Adrenal gland (tissue), 5 donors: ENCODE measurements at regions not wholly inside any gene's neighbourhood (a gene's known extent, or its start where the extent isn't known, plus 50 kb on each side); places are given as distances from the start of the nearest gene placed in this dataset.

Source experiments
- POLR2A ChIP-seq, 2 donors: fragments of 450-650 bp; IDR thresholded peaks; one replicate each; pipeline ENCODE4 v1.6.1; 2017; ENCODE audit warnings: antibody characterized with exemption in 2 of 2, mild to moderate bottlenecking in 2 of 2, moderate library complexity in 1 of 2
- TF ChIP-seq, protein P1 (sequence below), 6 experiments: fragments of 450-650 bp in 4 of 6; fragments of 200-600 bp in 2 of 6; sonication (generic) in 1 of 6; IDR thresholded peaks; 1 replicate in 5 of 6; 2 replicates in 1 of 6; pipeline versions ENCODE4 v1.5.1 to v1.8.0; 2016 to 2021; ENCODE audit warnings: antibody characterized with exemption in 6 of 6, mild to moderate bottlenecking in 2 of 6, moderate library complexity in 1 of 6
- donor health status: DM: no; HTN: no; CAD: no.

DNA sequence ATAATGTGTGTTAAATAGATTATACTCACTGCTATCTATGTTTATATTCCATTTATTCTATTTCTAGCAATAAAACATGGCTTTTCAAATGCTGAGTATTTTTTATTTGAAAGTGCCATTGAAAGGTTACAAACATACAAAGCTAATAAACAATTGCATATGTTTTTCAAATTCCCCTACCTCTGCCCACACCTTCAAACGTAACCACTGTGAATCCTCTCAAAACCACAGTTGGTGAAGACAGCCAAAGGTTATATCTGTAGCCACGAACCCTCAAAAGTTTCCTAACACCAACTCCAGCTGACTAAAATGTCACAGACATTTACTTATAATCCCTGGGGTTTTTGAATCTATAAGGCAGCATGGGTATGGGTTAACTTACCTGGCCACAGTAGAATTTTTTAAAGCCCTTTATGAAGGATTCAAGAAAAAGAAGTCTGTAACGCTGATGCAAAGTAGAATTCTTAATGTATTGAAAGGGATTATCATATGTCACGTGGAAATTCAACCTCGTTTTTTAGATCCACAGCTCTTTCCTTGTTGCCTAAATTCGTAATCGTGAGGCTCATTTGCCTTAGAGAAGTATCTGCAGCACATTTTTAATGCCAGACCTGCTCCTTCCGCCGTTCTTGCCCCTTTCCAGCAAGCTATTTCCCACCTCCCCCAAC, 122.5 kb upstream of the ZC3H12C start:
- TF ChIP-seq POLR2A (IDR thresholded peaks at IDR 0.05) = no peak
- TF ChIP-seq, protein P1, sequence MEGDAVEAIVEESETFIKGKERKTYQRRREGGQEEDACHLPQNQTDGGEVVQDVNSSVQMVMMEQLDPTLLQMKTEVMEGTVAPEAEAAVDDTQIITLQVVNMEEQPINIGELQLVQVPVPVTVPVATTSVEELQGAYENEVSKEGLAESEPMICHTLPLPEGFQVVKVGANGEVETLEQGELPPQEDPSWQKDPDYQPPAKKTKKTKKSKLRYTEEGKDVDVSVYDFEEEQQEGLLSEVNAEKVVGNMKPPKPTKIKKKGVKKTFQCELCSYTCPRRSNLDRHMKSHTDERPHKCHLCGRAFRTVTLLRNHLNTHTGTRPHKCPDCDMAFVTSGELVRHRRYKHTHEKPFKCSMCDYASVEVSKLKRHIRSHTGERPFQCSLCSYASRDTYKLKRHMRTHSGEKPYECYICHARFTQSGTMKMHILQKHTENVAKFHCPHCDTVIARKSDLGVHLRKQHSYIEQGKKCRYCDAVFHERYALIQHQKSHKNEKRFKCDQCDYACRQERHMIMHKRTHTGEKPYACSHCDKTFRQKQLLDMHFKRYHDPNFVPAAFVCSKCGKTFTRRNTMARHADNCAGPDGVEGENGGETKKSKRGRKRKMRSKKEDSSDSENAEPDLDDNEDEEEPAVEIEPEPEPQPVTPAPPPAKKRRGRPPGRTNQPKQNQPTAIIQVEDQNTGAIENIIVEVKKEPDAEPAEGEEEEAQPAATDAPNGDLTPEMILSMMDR (IDR thresholded peaks at IDR 0.05) = no peak
